GM12875 (cell line): ENCODE measurements at regions not wholly inside any gene's neighbourhood (a gene's known extent, or its start where the extent isn't known, plus 50 kb on each side); places are given as distances from the start of the nearest gene placed in this dataset.

Experiments used
- H3K4me3 ChIP-seq: one replicate; pipeline ENCODE4 v1.5.1; 2011; ENCODE audit warnings: low read depth, low read length, control low read depth
- TF ChIP-seq, protein P1 (sequence below): IDR thresholded peaks from 2 replicates; pipeline ENCODE4 v1.5.1; 2011; ENCODE audit warnings: low read depth, mild to moderate bottlenecking, control low read depth, inconsistent platforms, low read length, moderate library complexity, borderline replicate concordance; ENCODE audit not compliant: insufficient read depth

- TF ChIP-seq, protein P1, sequence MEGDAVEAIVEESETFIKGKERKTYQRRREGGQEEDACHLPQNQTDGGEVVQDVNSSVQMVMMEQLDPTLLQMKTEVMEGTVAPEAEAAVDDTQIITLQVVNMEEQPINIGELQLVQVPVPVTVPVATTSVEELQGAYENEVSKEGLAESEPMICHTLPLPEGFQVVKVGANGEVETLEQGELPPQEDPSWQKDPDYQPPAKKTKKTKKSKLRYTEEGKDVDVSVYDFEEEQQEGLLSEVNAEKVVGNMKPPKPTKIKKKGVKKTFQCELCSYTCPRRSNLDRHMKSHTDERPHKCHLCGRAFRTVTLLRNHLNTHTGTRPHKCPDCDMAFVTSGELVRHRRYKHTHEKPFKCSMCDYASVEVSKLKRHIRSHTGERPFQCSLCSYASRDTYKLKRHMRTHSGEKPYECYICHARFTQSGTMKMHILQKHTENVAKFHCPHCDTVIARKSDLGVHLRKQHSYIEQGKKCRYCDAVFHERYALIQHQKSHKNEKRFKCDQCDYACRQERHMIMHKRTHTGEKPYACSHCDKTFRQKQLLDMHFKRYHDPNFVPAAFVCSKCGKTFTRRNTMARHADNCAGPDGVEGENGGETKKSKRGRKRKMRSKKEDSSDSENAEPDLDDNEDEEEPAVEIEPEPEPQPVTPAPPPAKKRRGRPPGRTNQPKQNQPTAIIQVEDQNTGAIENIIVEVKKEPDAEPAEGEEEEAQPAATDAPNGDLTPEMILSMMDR = no peak
- no peak overlapping the region for H3K4me3 ChIP-seq
Measured at GRCh38 chr3:194988495-194989165, 282.3 kb downstream of the XXYLT1 start.

- H3K4me3 ChIP-seq = no peak overlapping the region
- TF ChIP-seq, protein P1 = no peak
Measured at GRCh38 chr3:194989241-194989640, 281.7 kb downstream of the XXYLT1 start.

DNA sequence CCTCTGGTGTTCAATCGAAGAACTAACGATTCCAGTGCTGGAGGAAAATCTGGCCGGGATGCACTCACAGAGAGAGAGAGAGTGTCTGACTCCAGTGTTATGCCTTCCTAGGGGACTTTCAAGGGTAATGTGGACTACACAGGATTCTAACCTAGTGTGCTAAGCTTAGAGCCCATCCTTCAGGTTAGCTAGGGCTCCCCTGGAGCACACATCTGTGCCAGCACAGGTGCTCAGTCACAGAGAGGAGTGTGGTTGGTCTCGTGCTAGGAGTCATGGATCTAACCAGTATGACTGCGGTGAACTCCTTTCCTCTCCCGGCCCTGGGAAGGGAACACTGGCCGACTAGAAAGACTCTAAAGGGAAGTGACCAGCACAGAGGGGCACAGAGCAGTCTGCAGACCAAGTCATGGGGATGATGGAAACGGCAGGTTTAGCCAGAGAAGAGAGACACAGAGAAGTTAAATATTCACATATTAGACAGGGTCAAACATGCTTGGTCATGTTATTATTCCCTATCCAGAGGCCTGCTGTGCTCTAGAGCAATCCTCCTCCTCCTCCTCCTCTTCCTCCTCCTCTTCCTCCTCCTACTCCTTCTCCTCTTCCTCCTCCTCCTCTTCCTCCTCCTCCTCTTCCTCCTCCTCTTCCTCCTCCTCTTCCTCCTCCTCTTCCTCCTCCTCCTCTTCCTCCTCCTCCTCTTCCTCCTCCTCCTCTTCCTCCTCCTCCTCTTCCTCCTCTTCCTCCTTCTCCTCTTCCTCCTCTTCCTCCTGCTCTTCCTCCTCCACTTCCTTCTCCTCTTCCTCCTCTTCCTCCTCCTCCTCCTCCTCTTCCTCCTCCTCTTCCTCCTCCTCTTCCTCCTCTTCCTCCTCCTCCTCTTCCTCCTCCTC, 280.3 kb downstream of the XXYLT1 start:
- H3K4me3 ChIP-seq = no peak overlapping the region
- TF ChIP-seq, protein P1 = no peak

- no peak overlapping the region for H3K4me3 ChIP-seq
- TF ChIP-seq, protein P1 = no peak
Measured at GRCh38 chr3:194991338-194991654, 279.7 kb downstream of the XXYLT1 start.

- H3K4me3 ChIP-seq = no peak overlapping the region
- TF ChIP-seq, protein P1 = no peak
Measured at GRCh38 chr3:194993896-194994295, 277.1 kb downstream of the XXYLT1 start.

DNA sequence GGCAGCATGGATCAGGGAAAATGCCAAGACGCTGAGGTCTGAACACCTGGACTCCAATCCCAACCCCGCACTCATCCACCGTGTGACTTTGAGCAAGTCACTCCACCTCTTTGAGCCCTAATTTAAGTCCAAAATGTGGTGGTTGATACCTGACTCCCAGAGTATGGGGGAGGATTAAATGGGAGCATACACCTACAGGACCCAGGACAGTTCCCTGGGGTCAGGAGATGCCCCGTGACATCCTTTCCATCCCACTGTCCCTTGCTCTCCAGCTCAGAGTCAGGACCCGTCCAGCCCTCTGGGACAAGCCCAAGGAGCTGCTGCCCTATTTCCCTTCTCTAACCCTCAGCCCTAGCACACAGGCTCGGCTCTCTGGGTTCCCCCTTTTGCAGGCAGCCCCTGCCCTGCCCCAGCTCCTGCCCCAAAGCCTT, 276.4 kb downstream of the XXYLT1 start:
- H3K4me3 ChIP-seq = no peak overlapping the region
- TF ChIP-seq, protein P1 = no peak

- TF ChIP-seq, protein P1 = no peak
- H3K4me3 ChIP-seq = no peak overlapping the region
Measured at GRCh38 chr3:194995334-194995733, 275.6 kb downstream of the XXYLT1 start.
